T-helper 1 cell (primary cell): ENCODE measurements at regions not wholly inside any gene's neighbourhood (a gene's known extent, or its start where the extent isn't known, plus 50 kb on each side); places are given as distances from the start of the nearest gene placed in this dataset.
A peak's percentile ranks its signal among the peaks of the same experiment; 100 is the strongest.
"Not testable (repeated sequence)": the region's sequence is repeated elsewhere in the genome, so short reads cannot be mapped to it uniquely, and the experiment has no call there.

Experiments used
- DNase-seq, 5 donors: peaks; one replicate each; pipeline ENCODE4 v3.0.0-alpha.2; 2012 to 2020

- DNase-seq: no peak
Observed at GRCh38 chr9:15032860-15033259, 122.6 kb upstream of the FREM1 start.

- no peak for DNase-seq
Observed at GRCh38 chr9:15021146-15021545, 110.9 kb upstream of the FREM1 start.

- no peak for DNase-seq
Observed at GRCh38 chr9:15018096-15018637, 107.9 kb upstream of the FREM1 start.

GRCh38 chr9:15010581-15010980, 100.4 kb upstream of the FREM1 start:
- no peak for DNase-seq

GRCh38 chr9:15007698-15008097, 97.5 kb upstream of the FREM1 start:
- no peak for DNase-seq

- no peak for DNase-seq
Observed at GRCh38 chr9:14994738-14995137, 84.5 kb upstream of the FREM1 start.

GRCh38 chr9:14993901-14994554, 83.8 kb upstream of the FREM1 start:
- peak in 1 of 5 donors; percentile 50 for DNase-seq

GRCh38 chr9:14993061-14993800, 83.0 kb upstream of the FREM1 start:
- DNase-seq: peak; percentile 9 to 56 (median 32)

GRCh38 chr9:14992516-14992915, 82.3 kb upstream of the FREM1 start:
- no peak for DNase-seq

GRCh38 chr9:14992081-14992480, 81.9 kb upstream of the FREM1 start:
- peak in 1 of 5 donors; percentile 55 for DNase-seq

- DNase-seq: not testable (repeated sequence)
Observed at GRCh38 chr9:14990647-14991046, 80.4 kb upstream of the FREM1 start.

- no peak for DNase-seq
Observed at GRCh38 chr9:14989811-14990210, 79.6 kb upstream of the FREM1 start.

- not testable (repeated sequence) for DNase-seq
Observed at GRCh38 chr9:14989336-14989735, 79.1 kb upstream of the FREM1 start.

- no peak for DNase-seq
Observed at GRCh38 chr9:14987858-14988257, 77.6 kb upstream of the FREM1 start.

GRCh38 chr9:14985419-14985818, 75.2 kb upstream of the FREM1 start:
- no peak for DNase-seq

- no peak for DNase-seq
Observed at GRCh38 chr9:14983599-14983998, 73.4 kb upstream of the FREM1 start.

- no peak for DNase-seq
Observed at GRCh38 chr9:14981291-14981950, 71.2 kb upstream of the FREM1 start.

- DNase-seq: no peak
Observed at GRCh38 chr9:14978022-14979000, 68.1 kb upstream of the FREM1 start.

GRCh38 chr9:14967450-14968321, 57.5 kb upstream of the FREM1 start:
- DNase-seq: no peak

- no peak for DNase-seq
Observed at GRCh38 chr9:14962193-14962882, 52.1 kb upstream of the FREM1 start.
